ENCODE measurements at regions not wholly inside any gene's neighbourhood (a gene's known extent, or its start where the extent isn't known, plus 50 kb on each side); places are given as distances from the start of the nearest gene placed in this dataset.

- H3K4me3 ChIP-seq (ENCODE audit: low read depth in 1 of 3, low read length in 3 of 3): no peak overlapping the region
- TF ChIP-seq HNF4A (conservative IDR thresholded peaks at IDR 0.05) (no peak), TAF1 (conservative IDR thresholded peaks at IDR 0.05) (no peak), REST (IDR thresholded peaks at IDR 0.05) (no peak), HNF4G (IDR thresholded peaks at IDR 0.05) (no peak)
- H3K27me3 ChIP-seq (ENCODE audit: control insufficient read depth in 4 of 4, insufficient read depth in 4 of 4, low read length in 3 of 4): no peaks in the 10 kb centered on the region
- H3K36me3 ChIP-seq (ENCODE audit: control insufficient read depth in 4 of 4, insufficient read depth in 3 of 4, low read depth in 1 of 4, low read length in 3 of 4): no peaks in the 10 kb centered on the region
- H3K9me3 ChIP-seq (ENCODE audit: control insufficient read depth in 4 of 4, low read length in 3 of 4): no peaks in the 10 kb centered on the region
- no peak for DNase-seq (ENCODE audit: low spot score)
- H3K4me1 ChIP-seq (ENCODE audit: control insufficient read depth in 4 of 4, insufficient read depth in 4 of 4, low read length in 3 of 4): no peaks in the 10 kb centered on the region
- no peak overlapping the region for H3K27ac ChIP-seq (ENCODE audit: low read depth in 1 of 2, low read length in 2 of 2)
- H3K9ac ChIP-seq (ENCODE audit: low read depth in 1 of 2, low read length in 2 of 2): no peak overlapping the region
- WGBS: 44% methylated on average over 4 of the region's 4 CpGs
Measured at GRCh38 chr18:73556904-73557303, 590.7 kb downstream of the FBXO15 start.

GRCh38 chr18:73552171-73552570 is 595.5 kb downstream of the FBXO15 start:
- Histone ChIP-seq H3K9me3 (ENCODE audit: control insufficient read depth in 4 of 4, low read length in 3 of 4) (no peaks in the 10 kb centered on the region), H3K27me3 (ENCODE audit: control insufficient read depth in 4 of 4, insufficient read depth in 4 of 4, low read length in 3 of 4) (no peaks in the 10 kb centered on the region), H3K9ac (ENCODE audit: low read depth in 1 of 2, low read length in 2 of 2) (no peak overlapping the region), H3K4me1 (ENCODE audit: control insufficient read depth in 4 of 4, insufficient read depth in 4 of 4, low read length in 3 of 4) (no peaks in the 10 kb centered on the region), H3K27ac (ENCODE audit: low read depth in 1 of 2, low read length in 2 of 2) (no peak overlapping the region), H3K36me3 (ENCODE audit: control insufficient read depth in 4 of 4, insufficient read depth in 3 of 4, low read depth in 1 of 4, low read length in 3 of 4) (no peaks in the 10 kb centered on the region), H3K4me3 (ENCODE audit: low read depth in 1 of 3, low read length in 3 of 3) (no peak overlapping the region)
- 60% methylated on average over 5 of the region's 5 CpGs for WGBS
- DNase-seq (ENCODE audit: low spot score): no peak
- TF ChIP-seq CTCF (IDR thresholded peaks at IDR 0.05; ENCODE audit: low read depth, low read length, missing input control): no peak

- TF ChIP-seq EGR1 (IDR thresholded peaks at IDR 0.05; ENCODE audit: low read depth in 2 of 2) (no peak), FOXA1 (IDR thresholded peaks at IDR 0.05) (no peak), HNF4G (IDR thresholded peaks at IDR 0.05) (no peak), RAD21 (IDR thresholded peaks at IDR 0.05) (no peak), RXRA (IDR thresholded peaks at IDR 0.05) (no peak), NR2F2 (IDR thresholded peaks at IDR 0.05) (no peak), HNF4A (conservative IDR thresholded peaks at IDR 0.05) (no peak)
- no peaks in the 10 kb centered on the region for H3K9me3 ChIP-seq (ENCODE audit: control insufficient read depth in 4 of 4, low read length in 3 of 4)
- 71% methylated on average over 3 of the region's 3 CpGs for WGBS
- H3K4me3 ChIP-seq (ENCODE audit: low read depth in 1 of 3, low read length in 3 of 3): no peak overlapping the region
- H3K4me1 ChIP-seq (ENCODE audit: control insufficient read depth in 4 of 4, insufficient read depth in 4 of 4, low read length in 3 of 4): no peaks in the 10 kb centered on the region
- no peak for DNase-seq (ENCODE audit: low spot score)
- no peaks in the 10 kb centered on the region for H3K36me3 ChIP-seq (ENCODE audit: control insufficient read depth in 4 of 4, insufficient read depth in 3 of 4, low read depth in 1 of 4, low read length in 3 of 4)
- H3K27ac ChIP-seq (ENCODE audit: low read depth in 1 of 2, low read length in 2 of 2): no peak overlapping the region
- no peaks in the 10 kb centered on the region for H3K27me3 ChIP-seq (ENCODE audit: control insufficient read depth in 4 of 4, insufficient read depth in 4 of 4, low read length in 3 of 4)
- H3K9ac ChIP-seq (ENCODE audit: low read depth in 1 of 2, low read length in 2 of 2): no peak overlapping the region
Measured at GRCh38 chr18:73551211-73551610, 596.4 kb downstream of the FBXO15 start.

All from liver (tissue), 8 donors.